IgD-negative memory B cell (primary cell): ENCODE measurements at regions not wholly inside any gene's neighbourhood (a gene's known extent, or its start where the extent isn't known, plus 50 kb on each side); places are given as distances from the start of the nearest gene placed in this dataset.
"Not testable (repeated sequence)": the region's sequence is repeated elsewhere in the genome, so short reads cannot be mapped to it uniquely, and the experiment has no call there.

ENCODE experiments used
- H3K27ac Mint-ChIP-seq, 3 donors: one replicate each; pipeline ENCODE4 v1.8.0; 2020 to 2022; ENCODE audit warnings: mild to moderate bottlenecking in 3 of 3, mixed read lengths in 3 of 3, moderate library complexity in 1 of 3
- H3K27me3 Mint-ChIP-seq: one replicate; pipeline ENCODE4 v1.8.0; 2021; ENCODE audit warnings: mixed read lengths
- H3K36me3 Mint-ChIP-seq: one replicate; pipeline ENCODE4 v1.8.0; 2020; ENCODE audit warnings: mild to moderate bottlenecking, mixed read lengths
- H3K4me1 Mint-ChIP-seq, 3 donors: one replicate each; pipeline ENCODE4 v1.8.0; 2020 to 2022; ENCODE audit warnings: mixed read lengths in 3 of 3, mild to moderate bottlenecking in 1 of 3
- H3K4me3 Mint-ChIP-seq, 4 donors: one replicate each; pipeline ENCODE4 v1.8.0; 2020 to 2022; ENCODE audit warnings: mild to moderate bottlenecking in 4 of 4, mixed read lengths in 4 of 4, moderate library complexity in 3 of 4
- H3K9me3 Mint-ChIP-seq, 3 donors: one replicate each; pipeline ENCODE4 v1.8.0; 2020 to 2021; ENCODE audit warnings: mixed read lengths in 3 of 3, mild to moderate bottlenecking in 1 of 3

DNA sequence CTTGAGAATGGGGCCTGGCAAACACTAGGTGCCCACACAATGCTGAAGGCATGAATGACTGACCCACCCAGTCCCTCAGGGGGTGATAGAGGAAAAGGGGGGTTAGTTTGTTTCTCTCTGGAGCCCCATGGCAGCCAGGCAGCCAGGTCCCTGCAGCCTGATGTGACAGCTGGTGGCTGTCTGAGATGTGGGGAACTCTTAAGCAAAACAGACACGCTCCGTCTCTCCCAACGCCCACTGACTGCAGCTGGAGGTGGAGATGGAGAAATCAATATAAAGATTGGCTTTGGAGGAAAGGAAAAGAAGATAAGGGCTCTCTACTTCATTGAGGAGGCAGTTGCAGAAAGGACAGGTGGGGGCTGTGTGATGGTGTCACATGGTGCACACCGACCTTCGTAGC is 240.8 kb upstream of the LHX5 start:
- H3K9me3 Mint-ChIP-seq, result peaks cover 0 to 12% (median 1%) of the 10 kb centered on the region in 3 donors
- peaks cover 13% of the 10 kb centered on the region for H3K27me3 Mint-ChIP-seq

DNA sequence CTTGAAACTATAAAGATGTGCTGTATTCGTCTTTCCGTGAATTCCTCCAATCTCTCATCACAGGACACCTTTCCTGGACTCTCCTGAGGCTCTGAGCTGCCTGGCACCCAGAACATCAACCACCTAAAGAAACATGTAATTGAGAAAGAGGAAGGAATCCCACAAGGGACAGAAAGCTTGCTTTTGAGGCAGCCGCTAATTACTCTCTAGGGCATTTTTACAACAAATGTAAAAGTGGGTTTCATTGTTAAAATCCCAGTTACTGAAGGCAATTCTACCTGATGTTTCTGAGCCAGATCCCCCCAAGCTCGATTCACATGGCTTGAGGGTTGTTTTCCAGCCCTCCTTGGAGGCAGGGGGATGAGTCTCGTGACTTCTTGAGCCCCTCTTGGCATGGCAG is 238.5 kb upstream of the LHX5 start:
- H3K4me3 Mint-ChIP-seq, result no peak overlapping the region
- H3K9me3 Mint-ChIP-seq, result peaks cover 0 to 14% (median 1%) of the 10 kb centered on the region in 3 donors
- no peaks in the 10 kb centered on the region for H3K4me1 Mint-ChIP-seq
- no peak overlapping the region for H3K27ac Mint-ChIP-seq
- H3K27me3 Mint-ChIP-seq, result peaks cover 13% of the 10 kb centered on the region
- no peaks in the 10 kb centered on the region for H3K36me3 Mint-ChIP-seq

More for the DNA sequence above, 240.8 kb upstream of the LHX5 start:
- no peaks in the 10 kb centered on the region for H3K36me3 Mint-ChIP-seq
- H3K27ac Mint-ChIP-seq, result no peak overlapping the region
- peak overlapping the region in 1 of 4 donors; percentile 40 for H3K4me3 Mint-ChIP-seq
- H3K4me1 Mint-ChIP-seq, result no peaks in the 10 kb centered on the region

DNA sequence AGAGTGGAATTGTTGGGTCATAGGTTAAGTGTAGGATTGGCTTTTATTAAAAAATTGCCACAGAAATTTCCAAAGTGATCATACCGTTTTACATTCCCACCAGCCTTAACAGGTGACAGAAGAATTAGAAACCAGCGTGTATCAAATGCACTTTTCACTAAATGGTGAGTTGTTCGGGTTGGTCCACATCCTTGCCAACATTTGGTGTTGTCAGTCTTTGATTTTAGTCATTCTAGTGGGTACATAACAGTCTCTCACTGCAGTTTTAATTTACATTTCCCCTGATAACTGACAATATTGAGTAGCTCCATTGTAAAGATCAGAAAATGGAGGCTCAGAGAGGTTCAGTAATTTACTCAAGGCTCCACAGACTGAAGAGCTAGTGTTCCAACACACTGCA is 237.8 kb upstream of the LHX5 start:
- no peaks in the 10 kb centered on the region for H3K36me3 Mint-ChIP-seq
- peaks cover 13% of the 10 kb centered on the region for H3K27me3 Mint-ChIP-seq
- no peaks in the 10 kb centered on the region for H3K4me1 Mint-ChIP-seq
- H3K9me3 Mint-ChIP-seq, result peaks cover 0 to 14% (median 1%) of the 10 kb centered on the region in 3 donors
- no peak overlapping the region for H3K4me3 Mint-ChIP-seq
- no peak overlapping the region for H3K27ac Mint-ChIP-seq

DNA sequence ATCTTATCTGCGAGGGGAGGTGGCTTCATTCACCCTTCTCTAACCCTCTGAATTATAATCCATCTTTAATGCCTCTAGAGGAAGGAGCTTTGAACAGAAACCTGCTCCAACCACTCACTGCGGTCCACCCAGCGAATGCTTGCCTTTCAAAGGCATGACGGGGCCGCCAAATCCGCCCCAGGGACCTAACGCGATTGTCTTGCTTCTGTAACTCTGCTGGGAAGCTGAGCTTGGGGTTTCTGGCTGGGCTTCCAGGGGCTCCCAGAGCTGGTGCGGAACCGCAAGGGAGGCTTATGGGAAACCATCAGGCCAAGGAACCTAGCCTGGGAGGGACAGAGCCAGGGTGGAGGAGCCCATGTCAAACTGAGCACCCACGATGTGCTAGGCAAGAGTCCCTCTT is 231.2 kb upstream of the LHX5 start:
- H3K4me1 Mint-ChIP-seq, result no peaks in the 10 kb centered on the region
- H3K4me3 Mint-ChIP-seq, result no peak overlapping the region
- no peak overlapping the region for H3K27ac Mint-ChIP-seq
- H3K27me3 Mint-ChIP-seq, result peaks cover 4% of the 10 kb centered on the region
- H3K36me3 Mint-ChIP-seq, result peaks cover 2% of the 10 kb centered on the region
- H3K9me3 Mint-ChIP-seq, result peaks cover 2 to 10% (median 4%) of the 10 kb centered on the region in 3 donors

DNA sequence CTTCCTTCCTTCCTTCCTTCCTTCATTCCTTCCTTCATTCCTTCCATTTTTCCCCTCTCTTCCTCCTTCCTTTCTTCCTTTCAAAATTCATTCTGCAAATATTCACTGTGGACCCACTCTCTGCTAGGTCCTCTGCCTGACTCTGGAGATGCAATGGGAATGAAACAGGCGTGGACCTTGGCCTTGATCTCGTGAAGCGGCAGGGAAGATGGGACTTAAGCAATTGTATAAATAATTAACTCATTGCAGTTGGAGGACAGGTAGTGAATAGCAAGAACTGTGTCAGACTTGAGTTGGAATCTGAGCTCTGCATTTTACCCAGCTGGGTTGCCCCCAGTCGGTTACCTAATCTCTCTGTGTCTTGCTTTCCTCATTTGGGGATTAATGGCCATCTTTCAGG is 230.6 kb upstream of the LHX5 start:
- peaks cover 4% of the 10 kb centered on the region for H3K27me3 Mint-ChIP-seq
- H3K4me1 Mint-ChIP-seq, result no peaks in the 10 kb centered on the region
- H3K27ac Mint-ChIP-seq, result no peak overlapping the region
- peaks cover 2% of the 10 kb centered on the region for H3K36me3 Mint-ChIP-seq
- no peak overlapping the region for H3K4me3 Mint-ChIP-seq
- peaks cover 2 to 7% (median 4%) of the 10 kb centered on the region in 3 donors for H3K9me3 Mint-ChIP-seq

DNA sequence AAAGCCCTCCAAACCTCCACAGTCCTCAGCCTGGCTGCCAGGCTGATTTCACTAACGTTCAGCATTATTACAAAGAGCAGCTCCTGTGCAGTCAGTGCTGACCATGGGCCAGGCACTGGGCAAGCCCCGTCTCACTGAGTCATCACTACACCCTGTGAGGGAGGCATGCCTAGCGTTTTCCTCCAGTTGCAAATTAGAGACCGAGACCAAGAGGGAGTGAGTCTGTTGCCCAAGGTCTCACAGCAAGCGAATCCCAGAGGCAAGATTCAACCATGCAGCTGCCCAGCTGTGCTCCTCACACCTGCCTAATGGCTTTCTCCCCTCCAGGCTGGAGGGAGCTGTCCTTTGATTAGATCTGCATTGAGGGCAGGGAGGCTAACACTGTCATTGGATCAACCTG is 229.3 kb upstream of the LHX5 start:
- H3K36me3 Mint-ChIP-seq, result peaks cover 2% of the 10 kb centered on the region
- peaks cover 2 to 7% (median 4%) of the 10 kb centered on the region in 3 donors for H3K9me3 Mint-ChIP-seq
- H3K27me3 Mint-ChIP-seq, result peaks cover 6% of the 10 kb centered on the region
- H3K27ac Mint-ChIP-seq, result no peak overlapping the region
- no peak overlapping the region for H3K4me3 Mint-ChIP-seq
- H3K4me1 Mint-ChIP-seq, result no peaks in the 10 kb centered on the region

DNA sequence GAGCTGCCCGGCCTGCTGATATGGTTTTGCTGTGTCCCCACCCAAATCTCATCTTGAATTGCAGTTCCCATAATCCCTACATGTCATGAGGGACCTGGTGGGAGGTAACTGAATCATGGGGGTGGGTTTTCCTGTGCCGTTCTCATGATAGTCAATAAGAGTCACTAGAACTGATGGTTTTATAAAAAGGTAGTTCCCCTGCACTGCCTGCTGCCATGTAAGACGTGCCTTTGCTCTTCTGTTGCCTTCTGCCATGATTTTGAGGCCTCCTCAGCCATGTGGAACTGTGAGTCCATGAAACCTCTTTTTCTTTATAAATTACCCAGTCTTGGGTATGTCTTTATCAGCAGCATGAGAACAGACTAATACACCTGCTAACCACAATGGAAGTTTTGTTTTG is 228.3 kb upstream of the LHX5 start:
- H3K4me3 Mint-ChIP-seq, H3K36me3 Mint-ChIP-seq: not testable (repeated sequence)

DNA sequence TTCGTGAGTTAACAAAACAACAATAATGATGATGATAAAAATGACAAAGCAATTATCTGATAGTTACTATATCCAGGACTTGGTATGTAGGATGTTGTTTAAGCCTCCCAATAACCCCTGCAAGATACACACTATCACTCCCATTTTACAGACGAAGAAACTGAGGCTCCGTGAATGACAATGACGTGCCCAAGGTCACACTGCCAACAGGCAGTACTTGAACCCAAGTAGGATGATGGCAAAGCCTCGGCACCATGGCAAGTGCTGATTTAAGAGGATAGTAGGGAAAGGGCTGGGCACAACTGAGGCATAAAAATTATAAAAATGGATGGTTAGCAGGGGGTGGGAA is 226.8 kb upstream of the LHX5 start:
- Mint-ChIP-seq H3K27me3 (peaks cover 8% of the 10 kb centered on the region), H3K4me1 (no peaks in the 10 kb centered on the region), H3K9me3 (peaks cover 2 to 7% (median 4%) of the 10 kb centered on the region in 3 donors), H3K27ac (no peak overlapping the region), H3K4me3 (no peak overlapping the region), H3K36me3 (peaks cover 2% of the 10 kb centered on the region)

More for the DNA sequence above, 228.3 kb upstream of the LHX5 start:
- H3K27me3 Mint-ChIP-seq, H3K4me1 Mint-ChIP-seq, H3K9me3 Mint-ChIP-seq, H3K27ac Mint-ChIP-seq: not testable (repeated sequence)

DNA sequence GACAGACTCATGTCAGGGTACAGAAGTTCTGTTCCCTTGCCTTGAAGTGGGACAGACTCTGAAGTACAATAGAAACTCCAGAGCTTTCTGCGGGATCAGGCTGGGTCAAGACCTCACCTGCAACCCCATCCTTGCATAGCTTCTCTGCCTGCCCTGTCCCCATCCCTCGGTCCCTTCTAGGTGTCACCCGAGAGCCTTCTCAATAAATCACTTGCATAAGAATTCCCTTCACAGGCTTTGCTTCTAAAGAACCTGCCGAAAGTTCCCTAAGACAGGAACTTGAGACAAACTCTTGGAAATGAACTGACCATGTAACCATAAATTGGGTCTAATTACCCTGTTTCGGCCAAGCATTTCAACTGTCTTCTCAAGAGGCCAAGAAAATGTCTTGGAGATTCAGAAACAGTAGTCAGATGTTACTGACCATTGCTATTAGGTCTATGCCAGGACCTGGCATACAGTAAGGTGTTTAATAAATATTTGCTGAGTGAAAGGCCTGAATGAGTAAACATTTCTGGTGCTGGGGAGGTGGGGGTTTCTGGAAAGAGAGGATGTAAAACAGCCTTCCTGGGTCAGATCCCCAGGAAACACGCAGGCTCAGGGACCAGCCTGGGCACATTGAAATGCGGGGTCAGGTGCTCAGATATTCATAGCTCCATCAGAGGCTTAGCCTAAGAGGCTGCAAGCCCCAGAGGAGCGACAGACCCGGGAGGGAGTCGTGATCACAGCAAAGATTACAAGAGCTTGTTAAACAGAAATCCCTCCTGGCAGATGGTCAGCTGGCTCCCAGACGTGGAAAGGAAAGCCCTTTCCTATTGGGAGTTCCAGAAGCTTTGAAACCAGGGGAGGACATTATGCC is 226.2 kb upstream of the LHX5 start:
- Mint-ChIP-seq H3K36me3 (peaks cover 5% of the 10 kb centered on the region), H3K4me3 (peak overlapping the region in 1 of 4 donors; percentile 19), H3K27ac (no peak overlapping the region), H3K4me1 (no peaks in the 10 kb centered on the region), H3K9me3 (peaks cover 2 to 7% (median 4%) of the 10 kb centered on the region in 3 donors), H3K27me3 (peaks cover 8% of the 10 kb centered on the region)

DNA sequence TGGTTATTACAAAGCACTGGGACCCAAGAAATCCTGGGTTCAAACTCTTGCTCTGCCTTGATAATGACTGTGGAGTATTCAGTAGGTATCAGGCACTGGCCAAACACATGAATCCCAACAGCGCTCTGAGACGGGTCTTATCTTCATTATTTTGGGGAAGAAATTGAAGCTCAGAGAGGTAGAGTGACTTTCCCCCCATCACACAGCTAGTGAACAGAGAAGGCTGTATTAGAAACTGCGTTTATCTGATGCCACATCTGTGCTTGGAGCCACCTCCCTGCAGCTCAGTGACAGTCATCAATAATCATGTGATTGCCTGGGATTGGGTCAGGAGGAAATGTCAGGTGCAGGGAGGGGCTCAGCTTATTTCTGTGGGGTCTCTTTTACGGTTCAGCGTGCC is 225.4 kb upstream of the LHX5 start:
- Mint-ChIP-seq H3K27ac (no peak overlapping the region), H3K4me3 (no peak overlapping the region), H3K36me3 (peaks cover 5% of the 10 kb centered on the region), H3K9me3 (peaks cover 2 to 7% (median 4%) of the 10 kb centered on the region in 3 donors), H3K27me3 (peaks cover 8% of the 10 kb centered on the region), H3K4me1 (no peaks in the 10 kb centered on the region)

DNA sequence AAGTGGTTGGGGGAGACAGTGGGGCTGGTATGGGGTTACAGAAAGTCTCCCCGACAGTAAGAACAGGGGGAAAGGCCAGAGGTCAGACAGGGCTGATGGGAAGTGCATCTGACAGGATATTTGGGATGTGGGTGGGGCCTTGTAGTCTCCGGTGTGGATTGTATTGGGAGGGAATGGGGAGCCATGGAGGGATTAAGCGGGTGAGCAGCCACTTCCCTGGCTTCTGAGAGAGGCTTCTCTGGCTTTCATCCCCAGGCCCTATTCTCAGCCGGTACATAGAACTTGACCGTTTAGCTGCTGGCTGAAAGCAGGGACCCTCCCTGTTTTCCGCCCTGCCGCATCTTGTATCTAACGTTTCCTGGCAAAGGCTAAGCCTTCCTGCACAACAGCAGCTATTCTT is 222.0 kb upstream of the LHX5 start:
- Mint-ChIP-seq H3K27me3 (peaks cover 7% of the 10 kb centered on the region), H3K4me3 (no peak overlapping the region), H3K27ac (no peak overlapping the region), H3K4me1 (no peaks in the 10 kb centered on the region), H3K9me3 (peaks cover 4% of the 10 kb centered on the region in 3 donors), H3K36me3 (peaks cover 3% of the 10 kb centered on the region)

DNA sequence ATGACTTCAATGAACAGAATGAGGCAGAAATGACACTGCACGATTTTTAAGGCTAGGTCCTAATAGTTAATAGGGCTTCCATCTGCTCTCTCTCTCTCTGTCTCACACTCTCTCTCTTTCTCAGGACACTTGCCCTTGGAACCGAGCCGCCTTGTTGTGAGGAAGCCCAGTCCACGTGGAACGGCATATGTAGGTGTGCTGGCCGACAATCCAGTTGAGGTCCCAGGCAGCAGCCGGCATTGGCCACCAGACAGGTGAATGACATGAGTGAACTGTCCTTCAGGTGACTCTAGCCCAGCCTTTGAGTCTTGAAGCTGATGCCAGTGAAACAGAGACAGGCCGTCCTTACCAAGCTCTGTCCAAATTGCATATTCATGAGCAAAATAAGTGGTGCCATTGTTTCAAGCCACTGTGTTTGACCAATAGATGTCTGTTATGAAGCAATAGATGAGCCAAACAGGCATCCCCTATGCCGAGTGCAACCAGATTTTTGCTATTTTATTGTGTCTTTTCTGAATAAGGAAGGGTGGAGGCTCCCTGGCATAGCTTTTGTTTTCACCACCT is 217.5 kb upstream of the LHX5 start:
- H3K36me3 Mint-ChIP-seq, result peaks cover 3% of the 10 kb centered on the region
- no peak overlapping the region for H3K4me3 Mint-ChIP-seq
- peaks cover 4% of the 10 kb centered on the region for H3K27me3 Mint-ChIP-seq
- H3K9me3 Mint-ChIP-seq, result peaks cover 0 to 4% (median 4%) of the 10 kb centered on the region in 3 donors
- H3K4me1 Mint-ChIP-seq, result no peaks in the 10 kb centered on the region
- H3K27ac Mint-ChIP-seq, result no peak overlapping the region

DNA sequence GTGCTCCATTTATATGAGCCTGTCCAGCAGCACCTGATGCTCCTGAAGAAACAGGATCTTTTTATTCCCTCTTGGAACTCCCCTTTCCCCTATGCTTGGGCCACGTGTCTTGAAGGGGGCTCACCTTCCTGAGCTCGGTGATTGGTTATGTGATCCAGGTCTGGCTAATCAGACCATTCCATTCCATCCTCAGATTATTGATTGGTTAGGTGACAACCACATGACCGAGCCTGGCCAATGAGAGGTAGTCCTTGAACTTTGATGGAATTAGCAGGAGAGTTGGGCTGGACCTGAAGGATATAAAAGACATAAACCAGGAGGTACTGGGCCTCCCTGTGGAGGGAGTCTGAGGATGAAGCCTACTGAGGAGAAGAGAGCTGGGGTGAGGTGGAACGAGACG is 216.6 kb upstream of the LHX5 start:
- Mint-ChIP-seq H3K27me3 (peaks cover 2% of the 10 kb centered on the region), H3K4me3 (no peak overlapping the region), H3K27ac (no peak overlapping the region), H3K4me1 (no peaks in the 10 kb centered on the region), H3K9me3 (peaks cover 0 to 4% (median 4%) of the 10 kb centered on the region in 3 donors), H3K36me3 (peaks cover 3% of the 10 kb centered on the region)

DNA sequence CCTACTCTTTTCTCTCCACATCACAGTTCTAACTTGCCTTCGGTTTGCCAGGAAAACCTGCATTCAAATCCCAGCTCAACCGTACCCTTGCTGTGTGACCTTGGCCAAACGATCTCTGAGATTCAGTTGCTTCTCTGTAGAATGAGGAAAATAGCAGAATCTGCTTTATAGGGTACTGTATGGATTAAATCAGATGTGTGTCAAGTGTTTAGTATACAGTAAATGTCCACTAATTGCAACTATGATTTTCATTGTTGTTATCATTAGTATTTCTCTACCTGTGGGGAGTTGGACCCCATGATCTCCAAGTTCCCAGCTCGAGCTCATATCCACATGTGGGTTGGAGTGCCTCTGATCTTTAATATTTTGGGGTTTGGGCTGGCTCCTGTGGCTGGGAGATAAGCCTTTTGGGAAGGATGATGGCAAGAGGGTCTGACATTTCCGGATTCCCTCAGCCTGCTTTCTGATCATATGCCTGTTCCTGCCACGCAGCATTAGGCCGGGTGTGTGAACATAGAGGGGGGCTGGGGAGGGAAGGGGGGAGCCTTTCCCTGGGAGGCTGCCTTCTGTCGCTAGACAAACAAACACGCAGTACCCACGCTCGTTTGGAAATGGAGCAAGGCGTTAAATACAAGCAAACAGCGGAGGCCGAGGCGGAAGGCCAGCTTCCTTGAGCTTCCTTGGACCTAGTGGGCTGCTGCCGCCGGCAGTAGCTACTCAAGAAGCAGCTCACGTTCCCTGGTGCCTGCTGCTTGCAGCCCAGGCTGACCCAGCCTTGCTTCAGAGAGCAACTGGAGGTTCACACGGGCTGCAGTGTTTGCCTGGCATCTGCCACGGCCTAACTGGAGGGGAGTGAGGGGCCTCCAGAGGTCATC is 213.5 kb upstream of the LHX5 start:
- Mint-ChIP-seq H3K36me3 (no peaks in the 10 kb centered on the region), H3K27ac (no peak overlapping the region), H3K27me3 (peaks cover 3% of the 10 kb centered on the region), H3K9me3 (peaks cover 0 to 6% (median 5%) of the 10 kb centered on the region in 3 donors), H3K4me3 (no peak overlapping the region), H3K4me1 (no peaks in the 10 kb centered on the region)
